ENCODE measurements at regions not wholly inside any gene's neighbourhood (a gene's known extent, or its start where the extent isn't known, plus 50 kb on each side); places are given as distances from the start of the nearest gene placed in this dataset.
A peak's percentile ranks its signal among the peaks of the same experiment; 100 is the strongest.

- no peak for DNase-seq (ENCODE audit: low read depth, low spot score)
Measured at GRCh38 chr16:80045861-80046260, 445.3 kb upstream of the MAF start.

- DNase-seq (ENCODE audit: low read depth, low spot score), result no peak
Measured at GRCh38 chr16:80041410-80041809, 440.9 kb upstream of the MAF start.

- no peak for DNase-seq (ENCODE audit: low read depth, low spot score)
Measured at GRCh38 chr16:80040814-80041213, 440.3 kb upstream of the MAF start.

GRCh38 chr16:80040413-80040812 is 439.9 kb upstream of the MAF start:
- no peak for DNase-seq (ENCODE audit: low read depth, low spot score)

GRCh38 chr16:80039777-80040176 is 439.2 kb upstream of the MAF start:
- no peak for DNase-seq (ENCODE audit: low read depth, low spot score)

GRCh38 chr16:80038566-80038965 is 438.0 kb upstream of the MAF start:
- DNase-seq (ENCODE audit: low read depth, low spot score), result no peak

- DNase-seq (ENCODE audit: low read depth, low spot score), result no peak
Measured at GRCh38 chr16:80034948-80035663, 434.6 kb upstream of the MAF start.

GRCh38 chr16:80034469-80034826 is 433.9 kb upstream of the MAF start:
- no peak for DNase-seq (ENCODE audit: low read depth, low spot score)

GRCh38 chr16:80033783-80034468 is 433.4 kb upstream of the MAF start:
- DNase-seq (ENCODE audit: low read depth, low spot score), result no peak

- DNase-seq (ENCODE audit: low read depth, low spot score), result no peak
Measured at GRCh38 chr16:80029761-80030481, 429.4 kb upstream of the MAF start.

- DNase-seq (ENCODE audit: low read depth, low spot score), result no peak
Measured at GRCh38 chr16:80029381-80029630, 428.8 kb upstream of the MAF start.

- DNase-seq (ENCODE audit: low read depth, low spot score), result no peak
Measured at GRCh38 chr16:80028581-80029380, 428.2 kb upstream of the MAF start.

- DNase-seq (ENCODE audit: low read depth, low spot score), result peak; percentile 20
Measured at GRCh38 chr16:80027007-80027965, 426.7 kb upstream of the MAF start.

GRCh38 chr16:80025236-80025635 is 424.7 kb upstream of the MAF start:
- no peak for DNase-seq (ENCODE audit: low read depth, low spot score)

- no peak for DNase-seq (ENCODE audit: low read depth, low spot score)
Measured at GRCh38 chr16:80024443-80024842, 423.9 kb upstream of the MAF start.

GRCh38 chr16:80023865-80024264 is 423.3 kb upstream of the MAF start:
- DNase-seq (ENCODE audit: low read depth, low spot score), result no peak

GRCh38 chr16:80019395-80019794 is 418.9 kb upstream of the MAF start:
- DNase-seq (ENCODE audit: low read depth, low spot score), result no peak

- DNase-seq (ENCODE audit: low read depth, low spot score), result no peak
Measured at GRCh38 chr16:80018466-80018865, 417.9 kb upstream of the MAF start.

- DNase-seq (ENCODE audit: low read depth, low spot score), result no peak
Measured at GRCh38 chr16:80016731-80017326, 416.3 kb upstream of the MAF start.

GRCh38 chr16:80015566-80015965 is 415.0 kb upstream of the MAF start:
- DNase-seq (ENCODE audit: low read depth, low spot score), result no peak

Measured in iPS DF 19.7 (cell line).